ENCODE measurements at regions not wholly inside any gene's neighbourhood (a gene's known extent, or its start where the extent isn't known, plus 50 kb on each side); places are given as distances from the start of the nearest gene placed in this dataset.

DNA sequence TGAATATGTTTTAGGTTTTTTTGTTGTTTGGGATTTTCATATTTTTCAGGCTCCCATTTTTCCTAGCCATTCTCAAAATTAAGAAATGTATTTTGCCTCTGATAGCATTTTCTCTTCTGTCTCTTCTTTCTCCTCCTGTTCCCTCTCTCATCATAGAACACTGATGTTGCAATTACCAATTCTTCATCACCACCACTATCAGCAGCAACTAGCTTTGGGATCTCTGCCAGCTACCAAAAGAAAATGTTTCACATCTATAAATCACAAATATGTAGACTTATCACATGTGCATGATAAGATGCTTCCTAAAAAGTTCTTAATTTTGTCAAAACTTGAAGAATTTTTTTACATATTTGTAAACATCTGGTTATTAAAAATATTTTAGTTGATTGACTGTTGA is 887.1 kb downstream of the MAT2B start:
- Histone ChIP-seq H3K18ac (ENCODE audit: low read depth in 1 of 2, low read length in 2 of 2) (no peak overlapping the region), H3K4me3 (ENCODE audit: insufficient read depth in 1 of 2, low read depth in 1 of 2, low read length in 2 of 2) (no peak overlapping the region), H2BK15ac (ENCODE audit: low read depth, poor library complexity, severe bottlenecking) (no peak overlapping the region), H3K27me3 (ENCODE audit: control insufficient read depth in 1 of 2, insufficient read depth in 1 of 2, low read length in 2 of 2) (no peaks in the 10 kb centered on the region), H3K4me2 (ENCODE audit: low read length, poor library complexity, severe bottlenecking) (no peak overlapping the region), H3K23ac (ENCODE audit: low read length in 2 of 2) (no peak overlapping the region), H2AK5ac (ENCODE audit: low read length, severe bottlenecking) (no peak overlapping the region), H3K14ac (ENCODE audit: low read length in 2 of 2) (no peak overlapping the region), H2BK5ac (ENCODE audit: low read depth, low read length, poor library complexity, severe bottlenecking) (no peak overlapping the region), H3K9ac (ENCODE audit: low read length) (no peak overlapping the region), H3K79me1 (replicated peaks; ENCODE audit: low read length, poor library complexity, severe bottlenecking) (no peaks in the 10 kb centered on the region), H3K36me3 (ENCODE audit: control insufficient read depth in 1 of 2, insufficient read depth in 2 of 2, low read depth in 1 of 2, low read length in 2 of 2) (no peaks in the 10 kb centered on the region), H2BK120ac (ENCODE audit: low read depth, low read length) (no peak overlapping the region), H4K8ac (ENCODE audit: low read length) (no peak overlapping the region), H3K4ac (ENCODE audit: low read depth in 1 of 2, low read length in 2 of 2) (no peak overlapping the region), H4K91ac (ENCODE audit: low read length) (no peak overlapping the region), H2AFZ (ENCODE audit: low read depth, low read length) (no peak overlapping the region), H3K27ac (ENCODE audit: low read length, poor library complexity, severe bottlenecking) (no peak overlapping the region), H3K9me3 (ENCODE audit: control insufficient read depth, low read length) (no peaks in the 10 kb centered on the region), H2BK12ac (ENCODE audit: low read length in 2 of 2) (no peak overlapping the region), H3K4me1 (ENCODE audit: control insufficient read depth, insufficient read depth, low read depth, low read length) (no peaks in the 10 kb centered on the region)
- no peak for DNase-seq

GRCh38 chr5:164394686-164395194 is 889.3 kb downstream of the MAT2B start:
- H2BK15ac ChIP-seq (ENCODE audit: low read depth, poor library complexity, severe bottlenecking) = no peak overlapping the region
- no peak overlapping the region for H2BK12ac ChIP-seq (ENCODE audit: low read length in 2 of 2)
- no peak overlapping the region for H3K9ac ChIP-seq (ENCODE audit: low read length)
- H2AK5ac ChIP-seq (ENCODE audit: low read length, severe bottlenecking) = no peak overlapping the region
- H3K4me2 ChIP-seq (ENCODE audit: low read length, poor library complexity, severe bottlenecking) = no peak overlapping the region
- no peak overlapping the region for H4K91ac ChIP-seq (ENCODE audit: low read length)
- H3K27ac ChIP-seq (ENCODE audit: low read length, poor library complexity, severe bottlenecking) = no peak overlapping the region
- no peaks in the 10 kb centered on the region for H3K79me1 ChIP-seq (replicated peaks; ENCODE audit: low read length, poor library complexity, severe bottlenecking)
- H3K4me3 ChIP-seq (ENCODE audit: insufficient read depth in 1 of 2, low read depth in 1 of 2, low read length in 2 of 2) = no peak overlapping the region
- H3K14ac ChIP-seq (ENCODE audit: low read length in 2 of 2) = no peak overlapping the region
- no peak for DNase-seq
- no peak overlapping the region for H3K18ac ChIP-seq (ENCODE audit: low read depth in 1 of 2, low read length in 2 of 2)
- H3K4ac ChIP-seq (ENCODE audit: low read depth in 1 of 2, low read length in 2 of 2) = no peak overlapping the region
- WGBS = 100% methylated on average over 1 of the region's 5 CpGs
- H2AFZ ChIP-seq (ENCODE audit: low read depth, low read length) = no peak overlapping the region
- H3K27me3 ChIP-seq (ENCODE audit: control insufficient read depth in 1 of 2, insufficient read depth in 1 of 2, low read length in 2 of 2) = no peaks in the 10 kb centered on the region
- H3K9me3 ChIP-seq (ENCODE audit: control insufficient read depth, low read length) = no peaks in the 10 kb centered on the region
- no peak overlapping the region for H2BK5ac ChIP-seq (ENCODE audit: low read depth, low read length, poor library complexity, severe bottlenecking)
- H3K23ac ChIP-seq (ENCODE audit: low read length in 2 of 2) = no peak overlapping the region
- H4K8ac ChIP-seq (ENCODE audit: low read length) = no peak overlapping the region
- H3K4me1 ChIP-seq (ENCODE audit: control insufficient read depth, insufficient read depth, low read depth, low read length) = no peaks in the 10 kb centered on the region
- no peaks in the 10 kb centered on the region for H3K36me3 ChIP-seq (ENCODE audit: control insufficient read depth in 1 of 2, insufficient read depth in 2 of 2, low read depth in 1 of 2, low read length in 2 of 2)
- no peak overlapping the region for H2BK120ac ChIP-seq (ENCODE audit: low read depth, low read length)

- Histone ChIP-seq H3K14ac (ENCODE audit: low read length in 2 of 2) (no peak overlapping the region), H3K27me3 (ENCODE audit: control insufficient read depth in 1 of 2, insufficient read depth in 1 of 2, low read length in 2 of 2) (no peaks in the 10 kb centered on the region), H3K9me3 (ENCODE audit: control insufficient read depth, low read length) (peaks cover 3% of the 10 kb centered on the region), H4K91ac (ENCODE audit: low read length) (no peak overlapping the region), H3K23ac (ENCODE audit: low read length in 2 of 2) (no peak overlapping the region), H3K9ac (ENCODE audit: low read length) (no peak overlapping the region), H2AFZ (ENCODE audit: low read depth, low read length) (no peak overlapping the region), H2BK15ac (ENCODE audit: low read depth, poor library complexity, severe bottlenecking) (no peak overlapping the region), H2BK12ac (ENCODE audit: low read length in 2 of 2) (no peak overlapping the region), H3K4me3 (ENCODE audit: insufficient read depth in 1 of 2, low read depth in 1 of 2, low read length in 2 of 2) (no peak overlapping the region), H3K79me1 (replicated peaks; ENCODE audit: low read length, poor library complexity, severe bottlenecking) (no peaks in the 10 kb centered on the region), H2BK120ac (ENCODE audit: low read depth, low read length) (no peak overlapping the region), H4K8ac (ENCODE audit: low read length) (no peak overlapping the region), H3K4me1 (ENCODE audit: control insufficient read depth, insufficient read depth, low read depth, low read length) (no peaks in the 10 kb centered on the region), H3K4ac (ENCODE audit: low read depth in 1 of 2, low read length in 2 of 2) (no peak overlapping the region), H3K27ac (ENCODE audit: low read length, poor library complexity, severe bottlenecking) (no peak overlapping the region), H3K18ac (ENCODE audit: low read depth in 1 of 2, low read length in 2 of 2) (no peak overlapping the region), H2AK5ac (ENCODE audit: low read length, severe bottlenecking) (no peak overlapping the region), H3K36me3 (ENCODE audit: control insufficient read depth in 1 of 2, insufficient read depth in 2 of 2, low read depth in 1 of 2, low read length in 2 of 2) (no peaks in the 10 kb centered on the region), H2BK5ac (ENCODE audit: low read depth, low read length, poor library complexity, severe bottlenecking) (no peak overlapping the region), H3K4me2 (ENCODE audit: low read length, poor library complexity, severe bottlenecking) (no peak overlapping the region)
- 100% methylated on average over 1 of the region's 1 CpG for WGBS
- no peak for DNase-seq
Observed at GRCh38 chr5:164412531-164412930, 907.1 kb downstream of the MAT2B start.

- Histone ChIP-seq H3K27ac (ENCODE audit: low read length, poor library complexity, severe bottlenecking) (no peak overlapping the region), H3K14ac (ENCODE audit: low read length in 2 of 2) (no peak overlapping the region), H3K18ac (ENCODE audit: low read depth in 1 of 2, low read length in 2 of 2) (no peak overlapping the region), H2BK15ac (ENCODE audit: low read depth, poor library complexity, severe bottlenecking) (no peak overlapping the region), H4K91ac (ENCODE audit: low read length) (no peak overlapping the region), H3K79me1 (replicated peaks; ENCODE audit: low read length, poor library complexity, severe bottlenecking) (no peaks in the 10 kb centered on the region), H3K27me3 (ENCODE audit: control insufficient read depth in 1 of 2, insufficient read depth in 1 of 2, low read length in 2 of 2) (no peaks in the 10 kb centered on the region), H3K4me2 (ENCODE audit: low read length, poor library complexity, severe bottlenecking) (no peak overlapping the region), H3K9me3 (ENCODE audit: control insufficient read depth, low read length) (peaks cover 52% of the 10 kb centered on the region), H3K4ac (ENCODE audit: low read depth in 1 of 2, low read length in 2 of 2) (no peak overlapping the region), H3K9ac (ENCODE audit: low read length) (no peak overlapping the region), H2AFZ (ENCODE audit: low read depth, low read length) (no peak overlapping the region), H3K23ac (ENCODE audit: low read length in 2 of 2) (no peak overlapping the region), H4K8ac (ENCODE audit: low read length) (no peak overlapping the region), H2AK5ac (ENCODE audit: low read length, severe bottlenecking) (no peak overlapping the region), H3K4me3 (ENCODE audit: insufficient read depth in 1 of 2, low read depth in 1 of 2, low read length in 2 of 2) (peak overlapping the region in 1 of 2 experiments; percentile 28), H2BK12ac (ENCODE audit: low read length in 2 of 2) (no peak overlapping the region), H3K4me1 (ENCODE audit: control insufficient read depth, insufficient read depth, low read depth, low read length) (no peaks in the 10 kb centered on the region), H2BK5ac (ENCODE audit: low read depth, low read length, poor library complexity, severe bottlenecking) (no peak overlapping the region), H3K36me3 (ENCODE audit: control insufficient read depth in 1 of 2, insufficient read depth in 2 of 2, low read depth in 1 of 2, low read length in 2 of 2) (no peaks in the 10 kb centered on the region), H2BK120ac (ENCODE audit: low read depth, low read length) (no peak overlapping the region)
- 90% methylated on average over 2 of the region's 2 CpGs for WGBS
- DNase-seq = no peak
Observed at GRCh38 chr5:164420161-164420560, 914.7 kb downstream of the MAT2B start.
